ENCODE measurements at regions not wholly inside any gene's neighbourhood (a gene's known extent, or its start where the extent isn't known, plus 50 kb on each side); places are given as distances from the start of the nearest gene placed in this dataset.

DNA sequence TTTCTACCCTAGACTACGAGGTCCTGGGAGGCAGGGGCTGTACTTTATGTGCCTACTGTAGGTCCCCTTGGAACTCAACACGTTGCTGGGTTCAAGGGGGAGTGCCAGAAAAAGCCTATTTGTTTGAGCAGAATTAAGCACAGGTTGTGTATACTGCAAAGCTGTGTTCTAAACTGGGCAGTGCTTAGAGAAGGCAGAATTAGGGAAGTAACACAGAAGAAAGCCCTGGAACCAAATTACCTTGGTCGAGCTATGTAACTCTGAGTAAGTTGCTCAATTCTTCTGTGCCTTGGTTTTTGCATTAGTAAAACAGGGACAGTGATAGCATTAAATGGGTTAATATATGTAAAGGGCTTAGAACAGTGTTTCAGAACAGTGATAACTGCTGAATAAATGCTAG, 245.0 kb upstream of the SFRP2 start:
- no peak overlapping the region for H3K27ac ChIP-seq (ENCODE audit: low read length)
- Mint-ChIP-seq H3K4me3 (no peak overlapping the region), H3K27ac (no peak overlapping the region), H3K4me1 (no peaks in the 10 kb centered on the region), H3K36me3 (no peaks in the 10 kb centered on the region), H3K9me3 (no peaks in the 10 kb centered on the region), H3K27me3 (ENCODE audit: low read depth in 2 of 2) (peaks cover 0 to 2% of the 10 kb centered on the region in 2 donors)
- H3K4me1 ChIP-seq (ENCODE audit: control insufficient read depth, insufficient read depth, low read length) = no peaks in the 10 kb centered on the region
- H3K36me3 ChIP-seq (ENCODE audit: control insufficient read depth, insufficient read depth, low read length) = no peaks in the 10 kb centered on the region
- no peak overlapping the region for H3K4me3 ChIP-seq (ENCODE audit: low read length)
- ATAC-seq = no peak
- 38% methylated on average over 3 of the region's 3 CpGs for WGBS (ENCODE audit: insufficient coverage)
- intact Hi-C loops (cut with micrococcal nuclease) = no loop called here
- no peak for DNase-seq
- no peaks in the 10 kb centered on the region for H3K9me3 ChIP-seq (ENCODE audit: control insufficient read depth, insufficient read depth, low read length)
- H3K27me3 ChIP-seq (ENCODE audit: control insufficient read depth, insufficient read depth, low read length) = no peaks in the 10 kb centered on the region
- TF ChIP-seq, protein P1, sequence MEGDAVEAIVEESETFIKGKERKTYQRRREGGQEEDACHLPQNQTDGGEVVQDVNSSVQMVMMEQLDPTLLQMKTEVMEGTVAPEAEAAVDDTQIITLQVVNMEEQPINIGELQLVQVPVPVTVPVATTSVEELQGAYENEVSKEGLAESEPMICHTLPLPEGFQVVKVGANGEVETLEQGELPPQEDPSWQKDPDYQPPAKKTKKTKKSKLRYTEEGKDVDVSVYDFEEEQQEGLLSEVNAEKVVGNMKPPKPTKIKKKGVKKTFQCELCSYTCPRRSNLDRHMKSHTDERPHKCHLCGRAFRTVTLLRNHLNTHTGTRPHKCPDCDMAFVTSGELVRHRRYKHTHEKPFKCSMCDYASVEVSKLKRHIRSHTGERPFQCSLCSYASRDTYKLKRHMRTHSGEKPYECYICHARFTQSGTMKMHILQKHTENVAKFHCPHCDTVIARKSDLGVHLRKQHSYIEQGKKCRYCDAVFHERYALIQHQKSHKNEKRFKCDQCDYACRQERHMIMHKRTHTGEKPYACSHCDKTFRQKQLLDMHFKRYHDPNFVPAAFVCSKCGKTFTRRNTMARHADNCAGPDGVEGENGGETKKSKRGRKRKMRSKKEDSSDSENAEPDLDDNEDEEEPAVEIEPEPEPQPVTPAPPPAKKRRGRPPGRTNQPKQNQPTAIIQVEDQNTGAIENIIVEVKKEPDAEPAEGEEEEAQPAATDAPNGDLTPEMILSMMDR (IDR thresholded peaks at IDR 0.05) = no peak

DNA sequence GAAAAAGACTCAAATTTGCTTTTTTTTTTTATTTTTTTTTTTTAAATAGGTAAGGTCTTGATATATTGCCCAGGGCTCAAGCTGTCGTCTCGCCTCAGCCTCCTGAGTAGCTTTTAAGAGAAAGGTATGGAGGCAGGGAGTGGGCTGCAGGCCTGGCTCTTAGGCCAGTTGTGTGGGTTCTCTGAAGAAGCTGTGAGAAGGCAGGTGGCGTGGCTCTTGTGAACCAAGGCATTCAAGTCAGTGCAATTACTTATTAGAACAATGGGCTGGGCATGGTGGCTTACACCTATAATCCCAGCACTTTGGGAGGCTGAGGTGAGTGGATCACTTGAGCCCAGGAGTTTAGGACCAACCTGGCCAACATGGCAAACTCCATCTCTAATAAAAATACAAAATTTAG, 244.0 kb upstream of the SFRP2 start:
- Mint-ChIP-seq H3K36me3 (no peaks in the 10 kb centered on the region), H3K27ac (no peak overlapping the region), H3K4me1 (no peaks in the 10 kb centered on the region), H3K27me3 (ENCODE audit: low read depth in 2 of 2) (peaks cover 0 to 2% of the 10 kb centered on the region in 2 donors), H3K4me3 (no peak overlapping the region), H3K9me3 (no peaks in the 10 kb centered on the region)
- intact Hi-C loops (cut with micrococcal nuclease) = no loop called here
- no peak overlapping the region for H3K27ac ChIP-seq (ENCODE audit: low read length)
- H3K4me1 ChIP-seq (ENCODE audit: control insufficient read depth, insufficient read depth, low read length) = no peaks in the 10 kb centered on the region
- 82% methylated on average over 3 of the region's 3 CpGs for WGBS (ENCODE audit: insufficient coverage)
- H3K4me3 ChIP-seq (ENCODE audit: low read length) = no peak overlapping the region
- TF ChIP-seq, protein P1 (IDR thresholded peaks at IDR 0.05) = no peak
- no peaks in the 10 kb centered on the region for H3K27me3 ChIP-seq (ENCODE audit: control insufficient read depth, insufficient read depth, low read length)
- no peak for DNase-seq
- no peak for ATAC-seq
- H3K9me3 ChIP-seq (ENCODE audit: control insufficient read depth, insufficient read depth, low read length) = no peaks in the 10 kb centered on the region
- no peaks in the 10 kb centered on the region for H3K36me3 ChIP-seq (ENCODE audit: control insufficient read depth, insufficient read depth, low read length)

DNA sequence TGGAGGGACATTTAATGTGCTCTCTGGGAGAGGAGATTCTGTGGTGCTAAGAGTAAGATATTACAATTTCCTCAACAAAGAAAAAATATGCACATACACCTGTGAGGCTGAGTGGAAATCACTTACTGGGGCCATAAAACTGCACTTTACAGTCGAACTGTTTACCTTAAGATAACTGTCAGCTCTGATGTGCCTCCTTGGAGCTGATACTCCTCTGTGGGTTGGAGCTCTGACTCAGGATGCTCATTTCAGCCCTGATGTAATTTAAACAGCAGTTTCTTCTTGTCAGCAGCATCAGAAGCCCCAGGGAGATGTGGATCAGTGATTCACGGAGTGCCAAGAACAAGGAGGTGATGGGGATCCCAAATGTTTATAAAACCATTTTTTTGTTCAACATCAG, 241.9 kb upstream of the SFRP2 start:
- H3K36me3 Mint-ChIP-seq = no peaks in the 10 kb centered on the region
- Histone ChIP-seq H3K4me1 (ENCODE audit: control insufficient read depth, insufficient read depth, low read length) (no peaks in the 10 kb centered on the region), H3K4me3 (ENCODE audit: low read length) (no peak overlapping the region), H3K36me3 (ENCODE audit: control insufficient read depth, insufficient read depth, low read length) (no peaks in the 10 kb centered on the region), H3K9me3 (ENCODE audit: control insufficient read depth, insufficient read depth, low read length) (no peaks in the 10 kb centered on the region), H3K27me3 (ENCODE audit: control insufficient read depth, insufficient read depth, low read length) (no peaks in the 10 kb centered on the region), H3K27ac (ENCODE audit: low read length) (no peak overlapping the region)
- H3K9me3 Mint-ChIP-seq = no peaks in the 10 kb centered on the region
- TF ChIP-seq, protein P1 (IDR thresholded peaks at IDR 0.05) = no peak
- 26% methylated on average over 2 of the region's 2 CpGs for WGBS (ENCODE audit: insufficient coverage)
- no peak overlapping the region for H3K4me3 Mint-ChIP-seq
- H3K4me1 Mint-ChIP-seq = no peaks in the 10 kb centered on the region
- no peak overlapping the region for H3K27ac Mint-ChIP-seq
- peaks cover 0 to 3% of the 10 kb centered on the region in 2 donors for H3K27me3 Mint-ChIP-seq (ENCODE audit: low read depth in 2 of 2)
- intact Hi-C loops (cut with micrococcal nuclease) = no loop called here
- DNase-seq (no peak), ATAC-seq (no peak)

DNA sequence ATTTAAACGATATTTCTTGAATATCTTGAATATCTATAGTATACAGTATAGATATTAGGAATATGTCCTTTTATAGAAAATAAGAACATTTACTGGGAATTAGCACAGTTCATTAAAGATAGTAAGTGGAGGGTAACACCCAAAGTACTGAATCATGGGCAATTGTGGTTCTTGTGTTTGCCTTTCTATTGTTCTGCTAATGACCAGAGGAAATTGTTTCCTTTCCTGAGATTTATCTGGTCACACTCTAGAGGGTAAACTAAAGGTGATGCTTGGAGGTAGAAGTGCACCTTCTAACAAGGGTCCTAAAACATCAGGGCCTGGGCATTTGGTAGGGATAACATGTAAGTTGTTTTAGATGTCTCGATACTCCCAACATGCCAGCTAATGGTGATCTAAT, 241.3 kb upstream of the SFRP2 start:
- Mint-ChIP-seq H3K27ac (no peak overlapping the region), H3K9me3 (no peaks in the 10 kb centered on the region), H3K4me1 (no peaks in the 10 kb centered on the region), H3K36me3 (no peaks in the 10 kb centered on the region), H3K27me3 (ENCODE audit: low read depth in 2 of 2) (peaks cover 2 to 3% of the 10 kb centered on the region in 2 donors), H3K4me3 (no peak overlapping the region)
- no peaks in the 10 kb centered on the region for H3K4me1 ChIP-seq (ENCODE audit: control insufficient read depth, insufficient read depth, low read length)
- no peaks in the 10 kb centered on the region for H3K36me3 ChIP-seq (ENCODE audit: control insufficient read depth, insufficient read depth, low read length)
- intact Hi-C loops (cut with micrococcal nuclease) = no loop called here
- DNase-seq = no peak
- H3K27me3 ChIP-seq (ENCODE audit: control insufficient read depth, insufficient read depth, low read length) = no peaks in the 10 kb centered on the region
- H3K4me3 ChIP-seq (ENCODE audit: low read length) = no peak overlapping the region
- no CpG with 5 or more reads among the region's 2 CpGs for WGBS (ENCODE audit: insufficient coverage)
- no peaks in the 10 kb centered on the region for H3K9me3 ChIP-seq (ENCODE audit: control insufficient read depth, insufficient read depth, low read length)
- TF ChIP-seq, protein P1 (IDR thresholded peaks at IDR 0.05) = no peak
- no peak for ATAC-seq
- no peak overlapping the region for H3K27ac ChIP-seq (ENCODE audit: low read length)

Measured in natural killer cell (primary cell).